GM18508 (cell line): ENCODE measurements at regions not wholly inside any gene's neighbourhood (a gene's known extent, or its start where the extent isn't known, plus 50 kb on each side); places are given as distances from the start of the nearest gene placed in this dataset.

ENCODE experiments used
- ATAC-seq: cut with Tn5 transposase; IDR thresholded peaks from one replicate; pipeline ENCODE4 v1.9.1; 2021; ENCODE audit warnings: moderate number of reproducible peaks; ENCODE audit not compliant: insufficient read depth, unreplicated experiment

- ATAC-seq: no peak
Measured at GRCh38 chr9:120151149-120151548, 428.8 kb downstream of the CDK5RAP2 start.

- no peak for ATAC-seq
Measured at GRCh38 chr9:120138955-120139354, 441.0 kb downstream of the CDK5RAP2 start.

- ATAC-seq: no peak
Measured at GRCh38 chr9:120137186-120137840, 442.7 kb downstream of the CDK5RAP2 start.

GRCh38 chr9:120136696-120137095 is 443.3 kb downstream of the CDK5RAP2 start:
- ATAC-seq: no peak

GRCh38 chr9:120117081-120117480 is 462.9 kb downstream of the CDK5RAP2 start:
- ATAC-seq: no peak

GRCh38 chr9:120110520-120110919 is 469.4 kb downstream of the CDK5RAP2 start:
- ATAC-seq: no peak

- ATAC-seq: no peak
Measured at GRCh38 chr9:120109242-120109641, 470.7 kb downstream of the CDK5RAP2 start.

- no peak for ATAC-seq
Measured at GRCh38 chr9:120107138-120107537, 472.8 kb downstream of the CDK5RAP2 start.

GRCh38 chr9:120104771-120105170 is 475.2 kb downstream of the CDK5RAP2 start:
- no peak for ATAC-seq

- no peak for ATAC-seq
Measured at GRCh38 chr9:120100595-120100994, 479.4 kb downstream of the CDK5RAP2 start.

- ATAC-seq: no peak
Measured at GRCh38 chr9:120099065-120099464, 480.9 kb downstream of the CDK5RAP2 start.

- no peak for ATAC-seq
Measured at GRCh38 chr9:120098584-120098983, 481.4 kb downstream of the CDK5RAP2 start.

- no peak for ATAC-seq
Measured at GRCh38 chr9:120091206-120091605, 488.8 kb downstream of the CDK5RAP2 start.

- ATAC-seq: no peak
Measured at GRCh38 chr9:120080849-120081248, 499.1 kb downstream of the CDK5RAP2 start.

GRCh38 chr9:120078112-120078511 is 501.9 kb downstream of the CDK5RAP2 start:
- ATAC-seq: no peak

GRCh38 chr9:120071760-120072159 is 508.2 kb downstream of the CDK5RAP2 start:
- ATAC-seq: no peak

GRCh38 chr9:120066315-120066714 is 513.7 kb downstream of the CDK5RAP2 start:
- ATAC-seq: no peak

- ATAC-seq: no peak
Measured at GRCh38 chr9:120065151-120065550, 514.8 kb downstream of the CDK5RAP2 start.

- ATAC-seq: no peak
Measured at GRCh38 chr9:120045011-120045410, 535.0 kb downstream of the CDK5RAP2 start.

- no peak for ATAC-seq
Measured at GRCh38 chr9:120043448-120043847, 536.5 kb downstream of the CDK5RAP2 start.

GRCh38 chr9:120040896-120041295 is 539.1 kb downstream of the CDK5RAP2 start:
- no peak for ATAC-seq

- no peak for ATAC-seq
Measured at GRCh38 chr9:120038342-120038741, 541.6 kb downstream of the CDK5RAP2 start.

GRCh38 chr9:120032639-120033038 is 547.3 kb downstream of the CDK5RAP2 start:
- ATAC-seq: no peak
